Ishikawa (cell line): ENCODE measurements at regions not wholly inside any gene's neighbourhood (a gene's known extent, or its start where the extent isn't known, plus 50 kb on each side); places are given as distances from the start of the nearest gene placed in this dataset.

ENCODE experiments used
- CEBPB ChIP-seq: IDR thresholded peaks from 2 replicates; pipeline ENCODE4 v1.6.1; 2012
- CREB1 ChIP-seq: IDR thresholded peaks from 2 replicates; pipeline ENCODE4 v1.6.1; 2012; ENCODE audit warnings: low read depth
- EGR1 ChIP-seq: IDR thresholded peaks from 2 replicates; pipeline ENCODE4 v1.6.1; 2012
- EP300 ChIP-seq: IDR thresholded peaks from 2 replicates; pipeline ENCODE4 v1.6.1; 2012; ENCODE audit warnings: borderline replicate concordance
- FOXM1 ChIP-seq: IDR thresholded peaks from 2 replicates; pipeline ENCODE4 v1.6.1; 2012; ENCODE audit warnings: low read depth, borderline replicate concordance
- NFIC ChIP-seq: IDR thresholded peaks from 2 replicates; pipeline ENCODE4 v1.6.1; 2012
- RAD21 ChIP-seq: IDR thresholded peaks from 2 replicates; pipeline ENCODE4 v1.6.1; 2012; ENCODE audit warnings: low read depth
- TAF1 ChIP-seq: IDR thresholded peaks from 2 replicates; pipeline ENCODE4 v1.6.1; 2012; ENCODE audit warnings: low read depth, mild to moderate bottlenecking
- TCF12 ChIP-seq: IDR thresholded peaks from 2 replicates; pipeline ENCODE4 v1.6.1; 2012; ENCODE audit warnings: low read depth
- TEAD4 ChIP-seq: IDR thresholded peaks from 2 replicates; pipeline ENCODE4 v1.6.1; 2012
- YY1 ChIP-seq: IDR thresholded peaks from 2 replicates; pipeline ENCODE4 v1.6.1; 2012; ENCODE audit warnings: low read depth
- ZBTB7A ChIP-seq: IDR thresholded peaks from 2 replicates; pipeline ENCODE4 v1.6.1; 2012; ENCODE audit warnings: low read depth
- TF ChIP-seq, protein P1 (sequence below): IDR thresholded peaks from 2 replicates; pipeline ENCODE4 v1.6.1; 2012
- TF ChIP-seq, protein P2 (sequence below): IDR thresholded peaks from 2 replicates; pipeline ENCODE4 v1.6.1; 2012
- TF ChIP-seq, protein P3 (sequence below): IDR thresholded peaks from 2 replicates; pipeline ENCODE4 v1.6.1; 2012; ENCODE audit warnings: low read depth, mild to moderate bottlenecking

DNA sequence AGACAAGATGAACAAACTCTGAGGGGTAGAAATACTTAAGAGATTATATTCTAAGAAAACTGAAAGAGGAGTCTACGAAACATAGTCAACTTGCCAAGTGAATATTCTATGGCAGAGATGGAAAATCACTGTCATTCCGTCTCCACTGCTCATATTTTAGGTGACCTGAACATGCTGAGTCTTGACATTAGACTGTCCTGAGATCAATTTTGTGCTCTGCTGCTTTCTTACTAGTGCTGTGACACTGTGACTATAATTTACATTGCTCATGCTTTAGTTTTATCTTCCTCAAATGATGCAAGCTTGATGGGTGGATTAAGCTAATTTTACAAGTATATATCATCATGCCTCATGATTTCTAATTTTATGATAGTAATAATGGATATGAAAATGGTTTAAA is 228.2 kb upstream of the LRFN5 start:
- TF ChIP-seq EP300: no peak
- no peak for TF ChIP-seq EGR1
- no peak for TF ChIP-seq FOXM1
- TF ChIP-seq TAF1: no peak

DNA sequence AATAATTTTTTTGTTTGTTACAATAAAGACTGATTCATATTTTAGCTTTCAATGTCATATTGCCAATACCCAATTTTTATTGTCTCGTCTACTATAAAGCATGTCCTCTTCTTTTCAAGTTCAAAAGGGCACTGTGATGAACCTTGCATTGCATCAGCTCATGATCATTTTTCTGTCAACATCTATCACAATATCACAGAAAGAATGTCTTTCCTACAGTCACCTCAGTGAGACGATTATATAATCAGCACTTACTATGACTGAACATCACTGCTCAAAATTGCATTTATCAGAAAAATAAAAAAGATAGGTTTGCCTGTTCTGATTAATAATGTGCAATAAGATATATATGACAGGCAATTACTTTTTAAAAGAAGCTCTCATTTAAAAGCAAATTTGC is 228.7 kb upstream of the LRFN5 start:
- TF ChIP-seq ZBTB7A: no peak
- no peak for TF ChIP-seq CREB1
- TF ChIP-seq, protein P1, sequence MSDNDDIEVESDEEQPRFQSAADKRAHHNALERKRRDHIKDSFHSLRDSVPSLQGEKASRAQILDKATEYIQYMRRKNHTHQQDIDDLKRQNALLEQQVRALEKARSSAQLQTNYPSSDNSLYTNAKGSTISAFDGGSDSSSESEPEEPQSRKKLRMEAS: no peak
- no peak for TF ChIP-seq EGR1
- TF ChIP-seq, protein P2, sequence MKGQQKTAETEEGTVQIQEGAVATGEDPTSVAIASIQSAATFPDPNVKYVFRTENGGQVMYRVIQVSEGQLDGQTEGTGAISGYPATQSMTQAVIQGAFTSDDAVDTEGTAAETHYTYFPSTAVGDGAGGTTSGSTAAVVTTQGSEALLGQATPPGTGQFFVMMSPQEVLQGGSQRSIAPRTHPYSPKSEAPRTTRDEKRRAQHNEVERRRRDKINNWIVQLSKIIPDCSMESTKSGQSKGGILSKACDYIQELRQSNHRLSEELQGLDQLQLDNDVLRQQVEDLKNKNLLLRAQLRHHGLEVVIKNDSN: no peak
- TF ChIP-seq TEAD4: no peak
- no peak for TF ChIP-seq CEBPB
- no peak for TF ChIP-seq TAF1
- TF ChIP-seq YY1: no peak
- no peak for TF ChIP-seq RAD21
- no peak for TF ChIP-seq FOXM1
- no peak for TF ChIP-seq EP300
- TF ChIP-seq, protein P3, sequence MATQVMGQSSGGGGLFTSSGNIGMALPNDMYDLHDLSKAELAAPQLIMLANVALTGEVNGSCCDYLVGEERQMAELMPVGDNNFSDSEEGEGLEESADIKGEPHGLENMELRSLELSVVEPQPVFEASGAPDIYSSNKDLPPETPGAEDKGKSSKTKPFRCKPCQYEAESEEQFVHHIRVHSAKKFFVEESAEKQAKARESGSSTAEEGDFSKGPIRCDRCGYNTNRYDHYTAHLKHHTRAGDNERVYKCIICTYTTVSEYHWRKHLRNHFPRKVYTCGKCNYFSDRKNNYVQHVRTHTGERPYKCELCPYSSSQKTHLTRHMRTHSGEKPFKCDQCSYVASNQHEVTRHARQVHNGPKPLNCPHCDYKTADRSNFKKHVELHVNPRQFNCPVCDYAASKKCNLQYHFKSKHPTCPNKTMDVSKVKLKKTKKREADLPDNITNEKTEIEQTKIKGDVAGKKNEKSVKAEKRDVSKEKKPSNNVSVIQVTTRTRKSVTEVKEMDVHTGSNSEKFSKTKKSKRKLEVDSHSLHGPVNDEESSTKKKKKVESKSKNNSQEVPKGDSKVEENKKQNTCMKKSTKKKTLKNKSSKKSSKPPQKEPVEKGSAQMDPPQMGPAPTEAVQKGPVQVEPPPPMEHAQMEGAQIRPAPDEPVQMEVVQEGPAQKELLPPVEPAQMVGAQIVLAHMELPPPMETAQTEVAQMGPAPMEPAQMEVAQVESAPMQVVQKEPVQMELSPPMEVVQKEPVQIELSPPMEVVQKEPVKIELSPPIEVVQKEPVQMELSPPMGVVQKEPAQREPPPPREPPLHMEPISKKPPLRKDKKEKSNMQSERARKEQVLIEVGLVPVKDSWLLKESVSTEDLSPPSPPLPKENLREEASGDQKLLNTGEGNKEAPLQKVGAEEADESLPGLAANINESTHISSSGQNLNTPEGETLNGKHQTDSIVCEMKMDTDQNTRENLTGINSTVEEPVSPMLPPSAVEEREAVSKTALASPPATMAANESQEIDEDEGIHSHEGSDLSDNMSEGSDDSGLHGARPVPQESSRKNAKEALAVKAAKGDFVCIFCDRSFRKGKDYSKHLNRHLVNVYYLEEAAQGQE: no peak

DNA sequence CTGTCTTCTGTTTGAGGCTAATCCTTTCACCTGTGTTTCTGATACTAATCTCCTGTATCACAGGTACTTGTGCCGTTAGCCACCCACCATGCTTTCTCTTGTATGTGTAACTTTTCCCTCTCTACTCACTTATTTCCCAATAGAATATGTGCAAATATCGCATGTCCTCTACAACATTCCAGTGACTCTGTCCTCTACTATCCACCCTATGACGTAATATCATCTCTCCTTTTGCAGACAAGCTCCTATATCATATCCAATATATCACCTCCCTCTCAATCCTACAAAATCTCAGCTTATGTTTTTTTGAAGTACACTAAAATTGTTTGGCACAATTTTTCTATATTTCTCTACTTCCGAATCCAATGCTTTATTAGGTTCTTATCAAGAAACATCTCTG is 232.6 kb upstream of the LRFN5 start:
- TF ChIP-seq RAD21 (no peak), ZBTB7A (no peak), NFIC (no peak), TAF1 (no peak), CEBPB (no peak), YY1 (no peak), FOXM1 (no peak), EGR1 (no peak), TEAD4 (no peak), CREB1 (no peak), EP300 (no peak), TCF12 (no peak)
- TF ChIP-seq, protein P1: no peak
- TF ChIP-seq, protein P2: no peak
- TF ChIP-seq, protein P3: no peak

DNA sequence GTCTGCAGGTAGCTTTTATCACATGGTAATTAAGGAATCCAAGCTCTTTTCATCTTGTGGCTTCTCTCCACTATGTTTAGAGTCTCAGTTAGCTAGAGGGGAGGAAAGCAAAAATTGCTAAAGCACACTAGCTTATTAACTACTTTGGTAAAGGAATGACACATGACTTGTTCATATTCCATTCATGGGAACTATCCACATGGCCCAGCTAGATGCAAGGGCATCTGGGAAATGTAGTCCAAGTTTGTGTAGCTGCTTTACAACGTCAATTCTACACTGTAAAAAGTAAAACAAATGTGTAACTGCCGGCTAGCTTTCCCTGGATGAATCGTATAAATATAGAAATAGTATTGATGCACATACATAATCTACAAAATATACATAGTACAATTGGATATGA is 244.5 kb upstream of the LRFN5 start:
- TF ChIP-seq, protein P2: peak; percentile 87
- TF ChIP-seq, protein P1: no peak

DNA sequence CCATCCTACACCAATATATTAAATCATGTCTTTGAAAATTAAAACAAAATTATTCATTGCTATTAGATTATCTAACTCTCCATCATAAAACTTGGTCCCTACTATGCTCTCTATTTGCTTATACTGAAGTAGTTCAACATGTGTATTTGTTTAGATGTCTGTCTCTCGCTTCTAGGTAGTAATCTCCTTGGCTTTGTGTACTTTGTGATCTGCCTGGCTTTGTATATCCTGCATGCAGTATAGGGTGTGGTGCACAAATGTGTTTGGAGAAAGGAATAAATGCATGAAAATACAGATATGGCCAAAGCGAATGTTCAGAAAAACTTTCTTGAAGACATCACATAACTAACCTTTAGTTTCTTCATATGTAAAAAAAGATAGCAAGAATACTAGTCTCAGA is 246.6 kb upstream of the LRFN5 start:
- TF ChIP-seq CEBPB: no peak
- TF ChIP-seq ZBTB7A: no peak

DNA sequence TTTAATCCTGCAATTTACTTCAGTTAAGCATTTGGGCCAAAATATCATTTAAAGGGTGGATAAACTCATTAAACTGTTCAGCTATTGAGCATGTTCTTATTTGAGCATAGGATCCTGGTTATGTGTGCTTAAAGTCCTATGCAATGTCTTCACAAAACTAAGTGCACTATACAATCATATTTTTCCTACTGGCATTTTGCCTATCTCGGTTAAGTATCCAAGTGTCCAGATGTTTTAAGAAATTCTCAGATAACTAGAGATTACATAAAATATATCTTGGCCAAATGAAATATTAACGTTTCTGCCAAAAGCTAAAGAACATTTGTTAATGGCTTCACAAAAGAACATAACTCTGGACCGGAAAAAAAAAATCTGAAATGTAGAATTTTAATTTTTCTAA is 250.8 kb upstream of the LRFN5 start:
- TF ChIP-seq TAF1 (no peak), CREB1 (no peak)

DNA sequence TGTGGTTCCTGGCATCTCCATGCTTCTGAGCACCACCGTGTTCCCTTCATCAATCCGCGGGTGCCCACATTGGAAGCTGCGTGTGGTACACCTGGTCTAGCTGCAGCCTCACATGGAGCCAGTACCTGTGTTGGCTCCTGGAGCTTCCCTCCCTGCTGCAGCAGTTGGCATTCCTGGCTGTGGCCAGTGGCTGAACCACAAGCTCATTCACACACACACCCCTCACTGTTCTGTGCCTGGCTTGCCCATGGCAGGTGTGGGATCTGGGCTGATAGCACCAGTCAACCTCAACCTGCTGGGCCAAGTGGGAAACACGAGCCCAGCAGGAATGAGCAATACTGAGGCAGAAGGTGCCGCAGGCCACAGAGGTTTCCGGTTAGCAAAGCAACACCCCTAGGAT is 256.2 kb upstream of the LRFN5 start:
- TF ChIP-seq EGR1 (no peak), TAF1 (no peak), RAD21 (no peak), ZBTB7A (no peak), TEAD4 (no peak), TCF12 (no peak), NFIC (no peak), EP300 (no peak), FOXM1 (no peak)
- TF ChIP-seq, protein P1: no peak
